Epithelial cell of esophagus (primary cell): ENCODE measurements at regions not wholly inside any gene's neighbourhood (a gene's known extent, or its start where the extent isn't known, plus 50 kb on each side); places are given as distances from the start of the nearest gene placed in this dataset.

Experiments
- DNase-seq: peaks from one replicate; pipeline ENCODE4 v3.0.0; 2010; ENCODE audit warnings: low read depth
- H3K4me3 ChIP-seq: 2 replicates; pipeline ENCODE4 v1.5.1; 2011; ENCODE audit warnings: mild to moderate bottlenecking, low read length, control low read depth
- CTCF ChIP-seq: IDR thresholded peaks from 2 replicates; pipeline ENCODE4 v1.5.1; 2011; ENCODE audit warnings: low read depth, mild to moderate bottlenecking, low read length, control low read depth, inconsistent platforms; ENCODE audit not compliant: insufficient read depth; ENCODE audit errors: missing control alignments

GRCh38 chr18:72246076-72246475 is 298.1 kb downstream of the CBLN2 start:
- DNase-seq = no peak
- no peak overlapping the region for H3K4me3 ChIP-seq
- TF ChIP-seq CTCF = no peak

- peak; percentile 63 for DNase-seq
- no peak overlapping the region for H3K4me3 ChIP-seq
- TF ChIP-seq CTCF = no peak
These were observed 308.7 kb downstream of the CBLN2 start for GRCh38 chr18:72235422-72235821.

- no peak for TF ChIP-seq CTCF
- no peak overlapping the region for H3K4me3 ChIP-seq
- DNase-seq = no peak
These were observed 311.0 kb downstream of the CBLN2 start for GRCh38 chr18:72233106-72233505.

GRCh38 chr18:72232644-72233043 is 311.5 kb downstream of the CBLN2 start:
- DNase-seq = no peak
- no peak for TF ChIP-seq CTCF
- no peak overlapping the region for H3K4me3 ChIP-seq

- no peak for TF ChIP-seq CTCF
- no peak overlapping the region for H3K4me3 ChIP-seq
- DNase-seq = no peak
These were observed 318.2 kb downstream of the CBLN2 start for GRCh38 chr18:72225958-72226357.

GRCh38 chr18:72223733-72224132 is 320.4 kb downstream of the CBLN2 start:
- no peak for TF ChIP-seq CTCF
- no peak overlapping the region for H3K4me3 ChIP-seq
- peak; percentile 82 for DNase-seq

GRCh38 chr18:72208920-72209676 is 335.0 kb downstream of the CBLN2 start:
- DNase-seq = no peak
- no peak for TF ChIP-seq CTCF

More at GRCh38 chr18:72208920-72209676, 335.0 kb downstream of the CBLN2 start:
- H3K4me3 ChIP-seq = no peak overlapping the region
